HG02970 (cell line): ENCODE measurements at regions not wholly inside any gene's neighbourhood (a gene's known extent, or its start where the extent isn't known, plus 50 kb on each side); places are given as distances from the start of the nearest gene placed in this dataset.

Experiments
- ATAC-seq: cut with Tn5 transposase; IDR thresholded peaks from one replicate; pipeline ENCODE4 v1.9.1; 2021; ENCODE audit warnings: mild to moderate bottlenecking, moderate library complexity, moderate number of reproducible peaks; ENCODE audit not compliant: unreplicated experiment, low FRiP score

DNA sequence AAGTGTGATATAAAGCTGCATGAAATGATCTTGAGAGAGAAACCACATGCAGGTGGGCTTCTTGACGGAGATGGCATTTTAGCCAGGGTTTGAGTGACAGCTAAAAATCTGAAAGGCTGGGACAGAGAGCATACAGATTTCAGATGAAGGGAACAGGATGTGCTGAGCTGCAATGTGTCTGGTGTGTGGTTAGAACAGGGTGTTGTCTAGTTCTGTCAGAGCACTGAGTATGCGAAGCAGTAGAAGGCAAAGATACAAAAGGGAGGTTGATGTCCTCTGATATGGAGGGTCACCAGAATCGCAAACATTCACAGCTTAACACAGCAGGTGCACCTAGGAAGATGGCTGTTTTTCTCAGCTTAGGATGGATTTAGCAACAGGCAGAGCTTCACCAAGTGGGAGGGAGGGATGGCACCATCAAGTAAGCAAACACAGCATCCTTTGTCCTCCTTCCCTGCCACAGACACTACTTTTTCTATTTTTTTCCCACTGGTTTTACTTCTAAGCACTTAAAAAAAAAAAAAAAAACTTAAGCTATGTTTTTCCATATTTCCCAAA, 182.5 kb downstream of the TMX3 start:
- ATAC-seq = no peak

- ATAC-seq = no peak
Observed at GRCh38 chr18:68525091-68525490, 189.8 kb downstream of the TMX3 start.

DNA sequence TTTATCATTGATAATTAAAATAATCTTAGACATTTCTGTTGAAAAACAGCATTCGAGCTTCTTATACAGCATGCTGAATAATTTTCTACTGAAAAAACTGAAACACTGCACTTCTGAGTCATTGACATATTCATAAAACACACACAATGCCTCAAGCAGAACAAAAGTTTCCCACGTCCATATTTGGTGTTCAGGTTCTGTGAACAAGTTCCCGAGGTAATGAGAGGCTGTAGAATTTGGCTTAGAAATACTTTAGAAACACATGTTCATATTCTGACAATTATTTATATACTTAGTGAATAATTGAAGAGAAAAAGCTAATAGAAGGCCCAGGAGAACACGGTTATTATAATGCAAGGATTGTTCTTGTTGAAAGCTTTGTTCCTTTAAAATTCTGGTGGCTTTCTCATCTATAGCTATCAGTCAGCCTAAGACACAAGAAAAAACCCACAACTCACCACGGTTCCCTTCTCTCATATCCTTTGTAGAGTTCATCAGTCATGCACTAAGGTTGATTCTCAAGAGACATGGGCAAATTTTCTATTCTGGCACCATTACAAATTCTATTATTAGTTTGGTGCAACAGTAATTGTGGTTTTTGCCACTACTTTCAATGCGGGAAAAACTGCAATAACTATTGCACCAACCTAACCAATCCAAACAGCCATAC, 194.4 kb downstream of the TMX3 start:
- ATAC-seq = no peak

- no peak for ATAC-seq
Observed at GRCh38 chr18:68519336-68519735, 195.6 kb downstream of the TMX3 start.

- no peak for ATAC-seq
Observed at GRCh38 chr18:68509902-68510301, 205.0 kb downstream of the TMX3 start.

- no peak for ATAC-seq
Observed at GRCh38 chr18:68507781-68508180, 207.1 kb downstream of the TMX3 start.

GRCh38 chr18:68505178-68505574, 209.7 kb downstream of the TMX3 start:
- no peak for ATAC-seq

DNA sequence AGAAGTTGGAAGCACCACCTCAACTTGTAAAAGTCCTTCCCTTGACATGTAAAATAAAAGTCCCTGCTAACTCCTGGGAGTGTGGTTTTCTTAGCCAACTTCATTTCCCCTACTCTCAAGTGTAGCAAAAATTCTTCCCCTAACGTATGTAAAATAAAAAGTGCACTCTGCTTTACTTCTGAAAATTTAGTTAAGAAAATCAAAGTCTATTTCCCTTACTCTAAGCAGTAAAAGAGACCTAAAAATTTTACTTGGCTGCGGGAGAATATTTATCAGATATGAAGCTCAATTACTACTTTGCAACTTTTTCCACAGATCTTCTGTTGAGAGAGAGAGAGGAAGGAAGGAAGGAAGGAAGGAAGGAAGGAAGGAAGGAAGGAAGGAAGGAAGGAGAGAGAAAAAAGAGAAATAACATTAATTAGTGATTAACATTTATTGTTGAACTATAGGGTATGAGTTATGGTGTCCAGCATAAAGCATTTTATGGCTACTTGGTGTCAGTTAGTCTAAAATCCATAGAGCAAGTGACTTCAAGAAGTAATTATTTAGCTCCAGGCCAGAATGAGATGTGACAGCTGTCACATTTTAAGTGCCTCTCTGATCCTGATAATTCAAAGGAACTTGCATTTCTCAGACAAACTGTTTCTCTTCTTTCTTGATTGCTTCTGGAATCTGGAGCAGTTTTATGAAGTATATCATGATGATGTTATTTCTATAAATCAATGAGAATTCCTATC, 210.3 kb downstream of the TMX3 start:
- ATAC-seq = no peak

- no peak for ATAC-seq
Observed at GRCh38 chr18:68500556-68500955, 214.4 kb downstream of the TMX3 start.

GRCh38 chr18:68499141-68499540, 215.8 kb downstream of the TMX3 start:
- ATAC-seq = no peak

GRCh38 chr18:68498636-68499035, 216.3 kb downstream of the TMX3 start:
- no peak for ATAC-seq

- no peak for ATAC-seq
Observed at GRCh38 chr18:68498185-68498584, 216.7 kb downstream of the TMX3 start.

- no peak for ATAC-seq
Observed at GRCh38 chr18:68494802-68495581, 219.9 kb downstream of the TMX3 start.

DNA sequence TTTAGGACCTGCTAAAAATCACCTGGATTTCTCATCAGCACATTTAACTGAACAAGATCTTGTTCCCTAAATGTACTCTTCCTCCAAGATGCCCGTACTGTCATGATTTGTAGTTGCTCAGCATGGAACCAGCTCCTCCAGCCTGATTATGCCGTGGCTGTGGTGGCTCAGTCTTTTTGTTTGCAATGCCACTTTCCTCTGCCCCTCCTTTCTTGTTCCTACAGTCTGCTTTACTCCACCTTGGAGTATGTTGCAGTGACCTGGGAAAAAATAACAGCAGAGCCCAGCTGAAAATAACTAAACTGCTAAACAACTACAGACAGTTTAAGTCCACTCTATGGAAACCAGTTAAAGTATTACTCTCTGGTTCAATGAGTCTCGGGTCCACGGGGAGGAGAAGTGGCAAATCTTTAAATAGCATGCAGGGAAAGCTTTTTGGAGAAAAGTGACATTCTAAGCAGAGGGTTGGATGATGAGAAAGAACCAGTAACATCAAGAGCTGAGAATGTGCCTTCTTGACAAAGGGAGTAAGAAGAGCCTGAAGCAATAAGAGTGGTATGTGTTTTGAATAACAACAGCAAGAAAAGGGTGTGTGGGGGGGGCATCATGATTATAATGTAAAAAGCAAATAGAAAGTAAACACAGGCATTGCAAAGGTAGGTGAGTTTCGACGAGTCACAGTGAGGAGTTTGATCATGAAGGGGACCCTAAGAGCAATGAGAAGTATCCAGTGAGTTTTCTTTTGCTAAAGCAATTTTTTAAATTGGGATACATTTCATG, 225.7 kb downstream of the TMX3 start:
- no peak for ATAC-seq

- no peak for ATAC-seq
Observed at GRCh38 chr18:68484241-68484640, 230.7 kb downstream of the TMX3 start.

GRCh38 chr18:68482815-68483214, 232.1 kb downstream of the TMX3 start:
- ATAC-seq = no peak

GRCh38 chr18:68480196-68480595, 234.7 kb downstream of the TMX3 start:
- no peak for ATAC-seq

DNA sequence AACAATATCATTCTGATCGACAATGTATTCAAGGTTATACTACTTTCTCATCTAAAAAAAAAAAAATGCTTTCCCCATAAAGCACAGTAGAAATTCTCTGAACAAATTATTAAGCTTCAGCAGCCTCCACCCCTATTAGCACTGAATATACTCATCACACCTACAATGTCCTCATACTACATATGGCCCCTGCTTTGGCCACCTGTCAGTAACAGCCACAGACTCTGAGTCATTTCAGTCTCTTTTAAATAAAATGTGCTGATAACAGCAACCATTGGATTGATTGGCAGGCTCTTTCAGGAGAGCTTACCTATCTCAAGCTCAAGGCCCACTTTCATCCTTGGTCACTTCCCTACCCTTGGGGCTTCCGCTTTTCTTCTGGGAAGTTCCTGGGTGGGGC, 236.7 kb downstream of the TMX3 start:
- no peak for ATAC-seq

- ATAC-seq = no peak
Observed at GRCh38 chr18:68475883-68476282, 239.0 kb downstream of the TMX3 start.

DNA sequence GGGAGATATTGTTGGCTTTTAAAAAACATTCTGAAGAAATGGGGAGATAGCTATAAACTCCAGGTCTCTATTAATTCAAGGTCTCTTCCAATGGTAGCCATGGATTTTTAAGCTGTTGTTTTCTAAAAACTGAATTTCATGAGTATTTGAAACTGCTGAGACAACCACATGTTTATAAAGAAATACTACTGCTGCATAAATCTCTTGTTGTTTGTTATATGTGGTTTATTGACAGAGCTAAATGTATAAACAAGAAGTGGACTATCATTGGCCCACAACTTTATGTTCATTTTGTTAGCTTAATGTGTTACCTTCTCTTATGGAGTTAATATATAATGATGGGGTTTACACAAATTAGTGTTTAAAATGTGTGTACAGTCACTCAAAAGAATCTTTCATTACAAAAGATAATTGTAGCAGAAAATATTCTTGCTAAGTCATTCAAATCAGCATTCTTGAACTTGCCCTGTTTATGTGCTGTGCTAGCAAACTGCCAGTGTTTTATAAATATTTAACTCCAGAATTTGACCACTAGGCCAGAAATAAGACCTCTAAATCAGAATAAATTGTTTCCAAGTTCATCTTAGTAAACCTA, 242.1 kb downstream of the TMX3 start:
- ATAC-seq = no peak
